ENCODE measurements at regions not wholly inside any gene's neighbourhood (a gene's known extent, or its start where the extent isn't known, plus 50 kb on each side); places are given as distances from the start of the nearest gene placed in this dataset.

GRCh38 chr4:31573554-31573953 lies 853.4 kb downstream of the PCDH7 start:
- no peak overlapping the region for H3K4me2 ChIP-seq (ENCODE audit: low read length)
- no peak overlapping the region for H3K4me3 ChIP-seq (replicated peaks in 1 of 2; ENCODE audit: low read depth in 1 of 2, low read length in 2 of 2)
- no peaks in the 10 kb centered on the region for H3K36me3 ChIP-seq (ENCODE audit: control insufficient read depth in 1 of 2, insufficient read depth in 2 of 2, low read length in 2 of 2)
- H3K9me2 ChIP-seq (ENCODE audit: insufficient read depth): no peaks in the 10 kb centered on the region
- intact Hi-C loops (cut with micrococcal nuclease): no loop called here
- H3K27me3 ChIP-seq (ENCODE audit: insufficient read depth, low read length): no peaks in the 10 kb centered on the region
- RAD21 ChIA-PET (ENCODE audit: low non-redundant PET in 1 of 2, low total read pairs in 2 of 2, uncharacterized antibody in 2 of 2, unreplicated experiment in 2 of 2): no interaction called here
- POLR2A ChIA-PET: no interaction called here
- H3K4me1 ChIP-seq (ENCODE audit: control insufficient read depth in 1 of 2, insufficient read depth in 2 of 2, low read length in 2 of 2): no peaks in the 10 kb centered on the region
- BruUV-seq (replicated peaks): no TSS peak
- H3K79me2 ChIP-seq (ENCODE audit: insufficient read depth, low read length): no peaks in the 10 kb centered on the region
- H3K9ac ChIP-seq (ENCODE audit: low read length): no peak overlapping the region
- no peak overlapping the region for H3K27ac ChIP-seq (ENCODE audit: low read depth, low read length)
- H3K9me3 ChIP-seq (ENCODE audit: control insufficient read depth in 1 of 2, insufficient read depth in 1 of 2, low read depth in 1 of 2, low read length in 2 of 2): no peaks in the 10 kb centered on the region
- H2AFZ ChIP-seq (ENCODE audit: low read depth, low read length, poor library complexity, severe bottlenecking): no peak overlapping the region
- no peak for ATAC-seq
- CTCF ChIA-PET: no interaction called here
- no peak for TF ChIP-seq CTCF (IDR thresholded peaks at IDR 0.05 in 2 of 3, conservative IDR thresholded peaks at IDR 0.05 in 1 of 3; ENCODE audit: borderline replicate concordance in 1 of 3, insufficient read depth in 1 of 3, low read depth in 2 of 3, low read length in 2 of 3)
- no peak for TF ChIP-seq EZH2 (IDR thresholded peaks at IDR 0.05)
- TF ChIP-seq FOSL1 (IDR thresholded peaks at IDR 0.05; ENCODE audit: low read depth): no peak
- TF ChIP-seq ZNF274 (IDR thresholded peaks at IDR 0.05; ENCODE audit: low read depth, low read length): no peak
- TF ChIP-seq JUND (IDR thresholded peaks at IDR 0.05): no peak
- TF ChIP-seq RAD21 (IDR thresholded peaks at IDR 0.05; ENCODE audit: low read depth): no peak
- no peak for TF ChIP-seq YY1 (IDR thresholded peaks at IDR 0.05; ENCODE audit: extremely low read depth, insufficient replicate concordance, low read depth, low read length)
- TF ChIP-seq ATF3 (IDR thresholded peaks at IDR 0.05): no peak
- TF ChIP-seq ELF1 (IDR thresholded peaks at IDR 0.05; ENCODE audit: borderline replicate concordance, low read depth): no peak
- no peaks in the 10 kb centered on the region for H4K20me1 ChIP-seq (ENCODE audit: insufficient read depth)
- DNase-seq (ENCODE audit: low read depth, low spot score): no peak

GRCh38 chr4:31575504-31575903 lies 855.3 kb downstream of the PCDH7 start:
- H2AFZ ChIP-seq (ENCODE audit: low read depth, low read length, poor library complexity, severe bottlenecking): peak overlapping the region; percentile 38
- no peaks in the 10 kb centered on the region for H3K4me1 ChIP-seq (ENCODE audit: control insufficient read depth in 1 of 2, insufficient read depth in 2 of 2, low read length in 2 of 2)
- POLR2A ChIA-PET: no interaction called here
- intact Hi-C loops (cut with micrococcal nuclease): no loop called here
- CTCF ChIA-PET: no interaction called here
- H3K4me2 ChIP-seq (ENCODE audit: low read length): no peak overlapping the region
- no peaks in the 10 kb centered on the region for H3K79me2 ChIP-seq (ENCODE audit: insufficient read depth, low read length)
- no TSS peak for BruUV-seq (replicated peaks)
- RAD21 ChIA-PET (ENCODE audit: low non-redundant PET in 1 of 2, low total read pairs in 2 of 2, uncharacterized antibody in 2 of 2, unreplicated experiment in 2 of 2): no interaction called here
- no peak for ATAC-seq
- TF ChIP-seq ELF1 (IDR thresholded peaks at IDR 0.05; ENCODE audit: borderline replicate concordance, low read depth) (no peak), EGR1 (IDR thresholded peaks at IDR 0.05; ENCODE audit: low read depth) (no peak), EZH2phosphoT487 (IDR thresholded peaks at IDR 0.05; ENCODE audit: borderline replicate concordance) (no peak), EZH2 (IDR thresholded peaks at IDR 0.05) (no peak), SIN3A (IDR thresholded peaks at IDR 0.05; ENCODE audit: low read depth) (no peak)
- H3K9me2 ChIP-seq (ENCODE audit: insufficient read depth): no peaks in the 10 kb centered on the region
- no peaks in the 10 kb centered on the region for H4K20me1 ChIP-seq (ENCODE audit: insufficient read depth)
- no peaks in the 10 kb centered on the region for H3K36me3 ChIP-seq (ENCODE audit: control insufficient read depth in 1 of 2, insufficient read depth in 2 of 2, low read length in 2 of 2)
- H3K9ac ChIP-seq (ENCODE audit: low read length): no peak overlapping the region
- H3K9me3 ChIP-seq (ENCODE audit: control insufficient read depth in 1 of 2, insufficient read depth in 1 of 2, low read depth in 1 of 2, low read length in 2 of 2): no peaks in the 10 kb centered on the region
- H3K27me3 ChIP-seq (ENCODE audit: insufficient read depth, low read length): no peaks in the 10 kb centered on the region
- H3K4me3 ChIP-seq (replicated peaks in 1 of 2; ENCODE audit: low read depth in 1 of 2, low read length in 2 of 2): no peak overlapping the region
- H3K27ac ChIP-seq (ENCODE audit: low read depth, low read length): no peak overlapping the region
- no peak for DNase-seq (ENCODE audit: low read depth, low spot score)

Measured in HCT116 (cell line).